ENCODE measurements at regions not wholly inside any gene's neighbourhood (a gene's known extent, or its start where the extent isn't known, plus 50 kb on each side); places are given as distances from the start of the nearest gene placed in this dataset.

DNA sequence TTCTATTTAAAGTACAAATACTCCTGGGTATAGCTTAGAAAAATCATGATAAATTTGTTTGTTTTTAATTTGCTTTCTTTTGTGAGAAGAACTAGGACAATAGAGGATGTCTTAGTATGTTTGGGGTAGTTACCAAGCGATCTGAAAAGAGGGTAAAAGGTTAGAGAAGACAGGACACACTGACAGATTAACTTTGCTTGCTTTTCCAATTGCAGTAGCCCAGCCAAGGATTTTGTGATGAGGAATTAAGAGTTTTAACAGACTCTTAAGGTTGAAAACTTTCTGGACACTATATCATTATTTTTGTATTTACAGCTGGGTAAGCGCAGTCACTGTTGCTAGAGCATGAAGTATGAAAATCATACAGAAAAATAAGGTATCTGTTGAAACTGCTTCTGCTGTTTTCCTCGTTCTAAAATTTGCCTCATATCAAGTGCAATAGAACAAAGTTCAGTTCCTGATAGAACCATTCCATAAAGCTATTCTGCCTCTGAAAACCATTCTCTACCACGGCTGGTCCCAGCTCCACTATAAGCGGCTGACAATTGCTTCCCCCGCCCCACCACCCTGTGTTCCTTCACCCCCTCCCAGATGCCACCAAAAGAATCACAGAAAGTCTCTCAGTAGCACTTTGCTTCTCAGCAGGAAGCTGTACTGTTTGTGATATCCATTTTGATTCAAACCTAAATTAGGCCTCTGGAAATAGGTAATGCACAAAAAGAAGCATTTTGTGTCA, 413.4 kb downstream of the BCAT1 start:
- Histone ChIP-seq H2AFZ (replicated peaks) (no peak overlapping the region), H3K4me1 (peaks cover 22% of the 10 kb centered on the region), H3K9ac (no peak overlapping the region), H3K4me2 (peak overlapping the region; percentile 12), H3K9me3 (ENCODE audit: low read depth) (no peaks in the 10 kb centered on the region), H4K20me1 (ENCODE audit: low read depth) (no peaks in the 10 kb centered on the region), H3K36me3 (no peaks in the 10 kb centered on the region), H3K79me2 (ENCODE audit: low read depth) (no peaks in the 10 kb centered on the region), H3K27ac (no peak overlapping the region), H3K27me3 (no peaks in the 10 kb centered on the region), H3F3A (ENCODE audit: low read depth) (no peaks in the 10 kb centered on the region), H3K4me3 (no peak overlapping the region)
- Mint-ChIP-seq H3K36me3 (peaks cover 11% of the 10 kb centered on the region), H3K9me3 (peaks cover 7% of the 10 kb centered on the region), H3K4me3 (no peak overlapping the region), H3K27ac (peak overlapping the region; percentile 91), H3K27me3 (ENCODE audit: insufficient read depth, low read depth) (peaks cover 3% of the 10 kb centered on the region), H3K4me1 (peaks cover 71% of the 10 kb centered on the region)
- TF ChIP-seq EZH2phosphoT487 (IDR thresholded peaks at IDR 0.05): no peak
- no peak for DNase-seq (ENCODE audit: low spot score)

DNA sequence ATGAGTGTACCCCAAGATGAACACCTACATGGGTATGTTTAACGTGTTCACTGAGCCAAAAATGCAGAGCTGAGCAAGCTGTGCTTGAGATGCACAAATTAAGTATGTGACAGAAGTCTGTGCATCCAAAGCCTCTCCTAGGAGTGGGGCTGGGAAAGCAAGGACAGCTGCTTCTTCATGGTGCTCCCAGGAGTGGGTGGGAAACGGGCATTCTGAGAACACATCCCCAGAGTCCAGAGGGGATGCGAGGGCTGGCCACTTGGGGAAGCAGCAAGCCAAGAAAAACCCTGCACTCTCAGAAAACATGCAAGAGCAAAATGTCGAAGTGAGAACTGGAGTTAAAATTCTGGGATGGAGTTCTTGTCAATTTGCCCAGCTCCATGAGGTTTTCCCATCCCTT, 414.3 kb downstream of the BCAT1 start:
- H3K27ac ChIP-seq: no peak overlapping the region

DNA sequence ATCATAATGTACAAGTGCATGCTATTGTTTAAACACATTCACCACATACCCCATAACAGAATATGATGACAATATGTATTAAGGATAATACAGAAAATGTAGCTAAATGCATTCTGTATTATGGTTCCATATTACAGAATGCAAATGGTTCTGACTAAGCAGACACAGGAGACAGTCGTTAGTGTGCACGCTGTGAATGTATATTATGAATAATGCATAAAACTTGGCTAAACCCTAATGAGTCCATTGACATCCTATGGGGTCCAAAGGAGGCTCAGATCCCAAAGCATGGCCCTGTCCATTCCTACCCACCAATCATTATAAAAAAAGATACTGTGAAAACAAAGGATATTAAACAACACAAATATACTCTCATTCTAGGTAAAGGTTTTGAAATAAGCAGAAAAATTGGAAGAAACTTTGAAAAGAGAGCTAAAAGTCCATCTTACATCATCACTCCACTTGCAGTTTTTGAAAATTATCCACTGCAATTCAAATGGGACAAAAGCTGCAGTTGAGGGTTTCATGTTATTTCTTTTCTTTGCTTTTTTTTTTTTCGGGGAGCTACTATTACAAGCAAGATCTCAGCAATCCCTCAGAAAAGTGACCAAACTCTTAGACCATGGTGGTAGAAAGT, 415.1 kb downstream of the BCAT1 start:
- H3K9me3 ChIP-seq (ENCODE audit: low read depth): no peaks in the 10 kb centered on the region
- H3K4me2 ChIP-seq: no peak overlapping the region
- peaks cover 22% of the 10 kb centered on the region for H3K4me1 ChIP-seq
- no peak overlapping the region for H3K4me3 ChIP-seq
- TF ChIP-seq EZH2 (IDR thresholded peaks at IDR 0.05): no peak
- Mint-ChIP-seq H3K4me3 (no peak overlapping the region), H3K27me3 (ENCODE audit: insufficient read depth, low read depth) (peaks cover 3% of the 10 kb centered on the region), H3K4me1 (peaks cover 60% of the 10 kb centered on the region), H3K9me3 (peaks cover 15% of the 10 kb centered on the region), H3K36me3 (peaks cover 14% of the 10 kb centered on the region), H3K27ac (no peak overlapping the region)
- DNase-seq (ENCODE audit: low spot score): no peak
- no peak overlapping the region for H3K27ac ChIP-seq
- no peaks in the 10 kb centered on the region for H3K36me3 ChIP-seq
- H4K20me1 ChIP-seq (ENCODE audit: low read depth): no peaks in the 10 kb centered on the region
- no peaks in the 10 kb centered on the region for H3F3A ChIP-seq (ENCODE audit: low read depth)
- no peaks in the 10 kb centered on the region for H3K27me3 ChIP-seq
- H3K9ac ChIP-seq: no peak overlapping the region
- no peak overlapping the region for H2AFZ ChIP-seq (replicated peaks)
- H3K79me2 ChIP-seq (ENCODE audit: low read depth): no peaks in the 10 kb centered on the region

More for the DNA sequence above, 414.3 kb downstream of the BCAT1 start:
- no peak overlapping the region for H3K4me3 ChIP-seq
- no peak for TF ChIP-seq EZH2 (IDR thresholded peaks at IDR 0.05)
- no peak for TF ChIP-seq EZH2phosphoT487 (IDR thresholded peaks at IDR 0.05)
- TF ChIP-seq, protein P1, sequence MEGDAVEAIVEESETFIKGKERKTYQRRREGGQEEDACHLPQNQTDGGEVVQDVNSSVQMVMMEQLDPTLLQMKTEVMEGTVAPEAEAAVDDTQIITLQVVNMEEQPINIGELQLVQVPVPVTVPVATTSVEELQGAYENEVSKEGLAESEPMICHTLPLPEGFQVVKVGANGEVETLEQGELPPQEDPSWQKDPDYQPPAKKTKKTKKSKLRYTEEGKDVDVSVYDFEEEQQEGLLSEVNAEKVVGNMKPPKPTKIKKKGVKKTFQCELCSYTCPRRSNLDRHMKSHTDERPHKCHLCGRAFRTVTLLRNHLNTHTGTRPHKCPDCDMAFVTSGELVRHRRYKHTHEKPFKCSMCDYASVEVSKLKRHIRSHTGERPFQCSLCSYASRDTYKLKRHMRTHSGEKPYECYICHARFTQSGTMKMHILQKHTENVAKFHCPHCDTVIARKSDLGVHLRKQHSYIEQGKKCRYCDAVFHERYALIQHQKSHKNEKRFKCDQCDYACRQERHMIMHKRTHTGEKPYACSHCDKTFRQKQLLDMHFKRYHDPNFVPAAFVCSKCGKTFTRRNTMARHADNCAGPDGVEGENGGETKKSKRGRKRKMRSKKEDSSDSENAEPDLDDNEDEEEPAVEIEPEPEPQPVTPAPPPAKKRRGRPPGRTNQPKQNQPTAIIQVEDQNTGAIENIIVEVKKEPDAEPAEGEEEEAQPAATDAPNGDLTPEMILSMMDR (IDR thresholded peaks at IDR 0.05): no peak
- no peaks in the 10 kb centered on the region for H3K79me2 ChIP-seq (ENCODE audit: low read depth)
- peaks cover 67% of the 10 kb centered on the region for H3K4me1 Mint-ChIP-seq
- H3K36me3 Mint-ChIP-seq: peaks cover 14% of the 10 kb centered on the region
- peak; percentile 22 for DNase-seq (ENCODE audit: low spot score)
- H3K9me3 ChIP-seq (ENCODE audit: low read depth): no peaks in the 10 kb centered on the region
- peaks cover 22% of the 10 kb centered on the region for H3K4me1 ChIP-seq
- H3K27me3 ChIP-seq: no peaks in the 10 kb centered on the region
- no peak overlapping the region for H3K27ac Mint-ChIP-seq
- no peak overlapping the region for H3K4me2 ChIP-seq
- H3K9me3 Mint-ChIP-seq: peaks cover 12% of the 10 kb centered on the region
- no peaks in the 10 kb centered on the region for H4K20me1 ChIP-seq (ENCODE audit: low read depth)
- H3K4me3 Mint-ChIP-seq: no peak overlapping the region
- H3K27me3 Mint-ChIP-seq (ENCODE audit: insufficient read depth, low read depth): peaks cover 3% of the 10 kb centered on the region
- no peaks in the 10 kb centered on the region for H3K36me3 ChIP-seq
- H3F3A ChIP-seq (ENCODE audit: low read depth): no peaks in the 10 kb centered on the region
- no peak overlapping the region for H2AFZ ChIP-seq (replicated peaks)
- H3K9ac ChIP-seq: no peak overlapping the region

DNA sequence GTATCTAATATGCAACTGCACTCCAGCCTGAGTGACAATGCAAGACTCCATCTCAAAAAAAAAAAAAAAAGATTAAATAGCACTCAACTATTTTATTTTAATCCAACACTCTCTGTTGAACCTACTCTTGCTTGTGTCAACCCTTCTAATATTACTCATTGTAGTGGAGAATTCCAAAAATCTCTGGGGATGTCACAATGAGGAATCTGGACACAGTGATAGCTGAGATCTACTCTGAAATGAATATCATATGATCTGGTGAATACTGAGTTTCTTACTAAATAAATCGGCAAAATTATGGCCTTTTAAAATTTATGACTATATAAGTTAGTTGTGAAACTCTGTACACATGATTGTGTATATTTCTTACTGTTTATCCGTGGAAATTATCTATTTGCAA, 418.2 kb downstream of the BCAT1 start:
- Histone ChIP-seq H3K9me3 (ENCODE audit: low read depth) (no peaks in the 10 kb centered on the region), H2AFZ (replicated peaks) (no peak overlapping the region), H4K20me1 (ENCODE audit: low read depth) (no peaks in the 10 kb centered on the region), H3F3A (ENCODE audit: low read depth) (no peaks in the 10 kb centered on the region), H3K27ac (no peak overlapping the region), H3K4me2 (no peak overlapping the region), H3K27me3 (no peaks in the 10 kb centered on the region), H3K4me3 (no peak overlapping the region), H3K79me2 (ENCODE audit: low read depth) (no peaks in the 10 kb centered on the region), H3K9ac (no peak overlapping the region), H3K36me3 (no peaks in the 10 kb centered on the region), H3K4me1 (peaks cover 14% of the 10 kb centered on the region)
- H3K4me1 Mint-ChIP-seq: peaks cover 28% of the 10 kb centered on the region
- H3K36me3 Mint-ChIP-seq: peaks cover 22% of the 10 kb centered on the region
- no peak for TF ChIP-seq EZH2phosphoT487 (IDR thresholded peaks at IDR 0.05)
- TF ChIP-seq, protein P1 (IDR thresholded peaks at IDR 0.05): no peak
- TF ChIP-seq EZH2 (IDR thresholded peaks at IDR 0.05): no peak
- peaks cover 3% of the 10 kb centered on the region for H3K27me3 Mint-ChIP-seq (ENCODE audit: insufficient read depth, low read depth)
- no peak for DNase-seq (ENCODE audit: low spot score)
- peaks cover 27% of the 10 kb centered on the region for H3K9me3 Mint-ChIP-seq
- no peak overlapping the region for H3K4me3 Mint-ChIP-seq
- H3K27ac Mint-ChIP-seq: no peak overlapping the region

All from neural progenitor cell (in vitro differentiated cells).